Transverse colon (tissue), 4 donors: ENCODE measurements at regions not wholly inside any gene's neighbourhood (a gene's known extent, or its start where the extent isn't known, plus 50 kb on each side); places are given as distances from the start of the nearest gene placed in this dataset.
"Not testable (repeated sequence)": the region's sequence is repeated elsewhere in the genome, so short reads cannot be mapped to it uniquely, and the experiment has no call there.

Source experiments
- DNase-seq: peaks from one replicate; pipeline ENCODE4 v3.0.0-alpha.2; 2019
- H3K27ac ChIP-seq, 4 donors: fragments of 200-600 bp; sonication (generic); 2 replicates each; pipeline ENCODE4 v1.5.1; 2016 to 2018; ENCODE audit warnings: inconsistent platforms in 4 of 4
- H3K27me3 ChIP-seq: fragments of 200-600 bp; sonication (generic); 2 replicates; pipeline ENCODE4 v1.5.1; 2017; ENCODE audit warnings: inconsistent platforms
- H3K36me3 ChIP-seq, 4 donors: fragments of 200-600 bp; sonication (generic); 2 replicates each; pipeline ENCODE4 v1.5.1; 2017 to 2019; ENCODE audit warnings: inconsistent platforms in 4 of 4
- H3K4me1 ChIP-seq, 4 donors: fragments of 200-600 bp; sonication (generic); 2 replicates each; pipeline ENCODE4 v1.5.1; 2017 to 2020; ENCODE audit warnings: inconsistent platforms in 4 of 4
- H3K4me3 ChIP-seq, 4 donors: fragments of 200-600 bp; sonication (generic); 1 replicate in 1 of 4; 2 replicates in 3 of 4; pipeline versions ENCODE4 v1.5.1 to v1.6.1; 2017 to 2019; ENCODE audit warnings: inconsistent platforms in 4 of 4
- H3K9me3 ChIP-seq, 2 donors: fragments of 200-600 bp; sonication (generic); 2 replicates each; pipeline ENCODE4 v1.5.1; 2017 to 2019; ENCODE audit warnings: inconsistent platforms in 2 of 2
- CTCF ChIP-seq, 5 experiments: fragments of 200-600 bp in 3 of 5; fragments of 450-650 bp in 2 of 5; sonication (generic) in 3 of 5; IDR thresholded peaks; 1 replicate in 2 of 5; 2 replicates in 3 of 5; pipeline ENCODE4 v1.5.1; 2016 to 2017; ENCODE audit warnings: antibody characterized with exemption in 5 of 5, inconsistent platforms in 3 of 5, mild to moderate bottlenecking in 2 of 5, moderate library complexity in 1 of 5
- EP300 ChIP-seq: sonication (generic); formaldehyde crosslinking; IDR thresholded peaks from one replicate; pipeline ENCODE4 v1.6.1; 2017; ENCODE audit warnings: antibody characterized with exemption, low read depth
- POLR2A ChIP-seq: fragments of 450-650 bp; IDR thresholded peaks from one replicate; pipeline ENCODE4 v1.6.1; 2016; ENCODE audit warnings: antibody characterized with exemption, mild to moderate bottlenecking, moderate library complexity
- POLR2AphosphoS5 ChIP-seq, 3 donors: sonication (generic); formaldehyde crosslinking; IDR thresholded peaks; one replicate each; pipeline ENCODE4 v1.6.1; 2016; ENCODE audit warnings: antibody characterized with exemption in 3 of 3
- WGBS, 2 donors: methylation state at CpG; one replicate each; pipeline ENCODE4 v1.1.5; 2018; ENCODE audit warnings: low coverage in 1 of 2; 5-methylcytosine and 5-hydroxymethylcytosine counted together
- in situ Hi-C, 4 donors: fragments of 200-750 bp; cut with MboI; loops; one replicate each; pipeline versions ENCODE4 v1.15.0 to v1.15.1; 2017; ENCODE audit warnings: low sequenced_read_pairs in 3 of 4, low pct_ligation_motif_present in 1 of 4, low pct_unique_long_range_greater_than_20kb in 1 of 4
- intact Hi-C: fragments of 100-400 bp; cut with DNase I; formaldehyde crosslinking; loops from one replicate; pipeline ENCODE4 v1.15.1; 2023; ENCODE audit warnings: low total_unique reads

GRCh38 chr7:91397612-91398011 is 133.4 kb downstream of the FZD1 start:
- intact Hi-C loops = no loop called here
- H3K36me3 ChIP-seq = no peaks in the 10 kb centered on the region
- TF ChIP-seq EP300 = no peak
- TF ChIP-seq POLR2A = no peak
- TF ChIP-seq POLR2AphosphoS5 (IDR thresholded peaks at IDR 0.05) = no peak
- TF ChIP-seq CTCF (IDR thresholded peaks at IDR 0.05) = no peak
- in situ Hi-C loops = no loop called here
- H3K4me3 ChIP-seq = no peak overlapping the region
- no peaks in the 10 kb centered on the region for H3K4me1 ChIP-seq
- no peak overlapping the region for H3K27ac ChIP-seq
- no peak for DNase-seq
- no peaks in the 10 kb centered on the region for H3K27me3 ChIP-seq
- 34 to 36% methylated on average over 2 of the region's 2 CpGs for WGBS, 2 donors
- no peaks in the 10 kb centered on the region for H3K9me3 ChIP-seq

- Histone ChIP-seq H3K27ac (no peak overlapping the region), H3K4me3 (no peak overlapping the region), H3K9me3 (no peaks in the 10 kb centered on the region), H3K4me1 (no peaks in the 10 kb centered on the region), H3K36me3 (no peaks in the 10 kb centered on the region), H3K27me3 (no peaks in the 10 kb centered on the region)
- WGBS, 2 donors = 79 to 100% methylated on average over 1 to 2 of the region's 2 CpGs
- in situ Hi-C loops = no loop called here
- intact Hi-C loops = no loop called here
- DNase-seq = no peak
- no peak for TF ChIP-seq POLR2AphosphoS5 (IDR thresholded peaks at IDR 0.05)
Measured at GRCh38 chr7:91398341-91398740, 134.1 kb downstream of the FZD1 start.

GRCh38 chr7:91405092-91405788 is 141.0 kb downstream of the FZD1 start:
- 87 to 89% methylated on average over 3 of the region's 3 CpGs for WGBS, 2 donors

GRCh38 chr7:91405873-91406272 is 141.6 kb downstream of the FZD1 start:
- H3K4me1 ChIP-seq, in situ Hi-C loops, DNase-seq, H3K27me3 ChIP-seq, H3K4me3 ChIP-seq, H3K9me3 ChIP-seq, H3K36me3 ChIP-seq, H3K27ac ChIP-seq, intact Hi-C loops: not testable (repeated sequence)
- WGBS, 2 donors = 77 to 92% methylated on average over 1 of the region's 1 CpG

More at GRCh38 chr7:91405092-91405788, 141.0 kb downstream of the FZD1 start:
- Histone ChIP-seq H3K9me3 (no peaks in the 10 kb centered on the region), H3K27me3 (no peaks in the 10 kb centered on the region), H3K36me3 (no peaks in the 10 kb centered on the region), H3K27ac (no peak overlapping the region), H3K4me1 (no peaks in the 10 kb centered on the region), H3K4me3 (no peak overlapping the region)
- intact Hi-C loops = no loop called here
- TF ChIP-seq EP300 (no peak), CTCF (IDR thresholded peaks at IDR 0.05) (no peak), POLR2A (no peak)
- in situ Hi-C loops = no loop called here
- no peak for DNase-seq

- Histone ChIP-seq H3K36me3 (no peaks in the 10 kb centered on the region), H3K4me1 (no peaks in the 10 kb centered on the region), H3K9me3 (no peaks in the 10 kb centered on the region), H3K27me3 (no peaks in the 10 kb centered on the region), H3K27ac (no peak overlapping the region), H3K4me3 (no peak overlapping the region)
- DNase-seq = no peak
- TF ChIP-seq POLR2A = no peak
- TF ChIP-seq EP300 = no peak
- no peak for TF ChIP-seq POLR2AphosphoS5 (IDR thresholded peaks at IDR 0.05)
- TF ChIP-seq CTCF (IDR thresholded peaks at IDR 0.05) = no peak
- WGBS, 2 donors = 60 to 65% methylated on average over 1 of the region's 1 CpG
- in situ Hi-C loops = no loop called here
- intact Hi-C loops = no loop called here
Measured at GRCh38 chr7:91407942-91408341, 143.7 kb downstream of the FZD1 start.
